Stimulated activated CD4-positive, alpha-beta T cell treated with anti-CD3 and anti-CD28 coated beads, TNF-alpha, amount 100 ng/mL, for 48 hours (primary cell): ENCODE measurements at regions not wholly inside any gene's neighbourhood (a gene's known extent, or its start where the extent isn't known, plus 50 kb on each side); places are given as distances from the start of the nearest gene placed in this dataset.
"Not testable (repeated sequence)": the region's sequence is repeated elsewhere in the genome, so short reads cannot be mapped to it uniquely, and the experiment has no call there.

ENCODE experiments used
- DNase-seq, 3 donors: peaks; one replicate each; pipeline ENCODE4 v3.0.0-alpha.2; 2020; ENCODE audit warnings: low read depth in 3 of 3

DNA sequence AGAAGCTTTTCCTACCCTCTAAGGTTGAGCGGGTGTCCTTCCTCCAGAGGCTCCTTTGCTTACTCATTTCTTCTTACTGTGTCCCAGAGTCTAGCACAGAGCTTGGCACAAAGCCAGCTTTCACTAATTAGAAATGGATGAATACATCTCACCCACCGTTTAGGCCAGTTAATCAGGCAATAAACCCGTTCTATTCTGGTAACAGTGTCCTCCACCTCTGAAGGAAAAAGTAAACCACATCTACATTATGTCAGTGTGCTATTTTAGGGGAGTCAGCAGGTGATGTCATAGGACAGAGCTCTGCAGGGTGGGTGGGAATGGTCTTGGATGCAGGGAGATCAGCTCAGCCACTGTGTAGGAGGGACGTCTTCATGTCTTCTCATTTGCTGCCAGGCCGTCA lies 109.2 kb downstream of the OSTF1 start:
- DNase-seq = no peak

DNA sequence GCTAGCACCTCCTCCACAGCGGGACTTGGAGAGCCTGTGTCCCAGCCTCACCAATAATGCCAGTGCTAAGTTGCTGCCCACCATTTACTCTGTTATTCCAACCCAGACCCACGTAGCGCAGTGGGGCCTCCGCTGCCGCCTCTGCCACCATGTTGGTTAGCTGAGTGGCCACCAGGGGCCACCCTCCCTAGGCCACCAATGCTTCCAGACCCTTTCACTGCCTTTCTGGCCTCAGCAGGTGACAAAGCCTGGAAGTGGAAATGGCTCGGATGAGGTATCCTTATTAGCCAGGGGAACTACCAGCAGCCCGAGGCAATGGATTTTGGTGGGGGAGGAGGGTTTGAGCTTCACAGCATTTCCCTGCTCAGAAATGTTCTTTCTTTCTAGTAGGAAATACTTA lies 110.1 kb downstream of the OSTF1 start:
- no peak for DNase-seq

DNA sequence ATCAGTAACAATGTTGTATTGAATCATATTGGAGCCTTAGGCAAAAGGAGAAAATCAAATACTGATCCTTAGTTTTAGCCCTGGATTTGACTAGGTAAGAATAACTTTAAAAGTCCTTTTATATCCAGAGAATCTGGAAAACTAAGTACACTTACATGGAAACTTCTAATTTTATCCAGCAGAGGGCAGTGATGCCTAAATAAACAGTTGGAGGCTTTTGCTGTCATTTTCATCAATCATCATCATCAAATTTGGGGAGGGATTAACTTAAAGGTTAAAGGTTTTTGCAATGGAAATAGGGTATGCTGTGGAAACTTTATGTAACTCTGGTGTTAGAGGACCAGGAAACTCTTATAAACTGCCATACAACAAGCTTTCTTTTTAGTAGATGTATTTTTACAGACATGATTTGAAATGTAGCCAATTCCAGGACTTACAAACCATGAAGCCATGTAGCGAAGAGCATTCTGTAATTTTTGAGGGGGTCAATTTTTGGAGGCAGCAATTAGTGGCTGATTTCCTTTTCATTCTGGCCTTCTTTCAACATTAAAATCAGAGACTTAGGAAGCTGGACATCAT lies 112.7 kb downstream of the OSTF1 start:
- DNase-seq = peak in 1 of 3 donors; percentile 21

DNA sequence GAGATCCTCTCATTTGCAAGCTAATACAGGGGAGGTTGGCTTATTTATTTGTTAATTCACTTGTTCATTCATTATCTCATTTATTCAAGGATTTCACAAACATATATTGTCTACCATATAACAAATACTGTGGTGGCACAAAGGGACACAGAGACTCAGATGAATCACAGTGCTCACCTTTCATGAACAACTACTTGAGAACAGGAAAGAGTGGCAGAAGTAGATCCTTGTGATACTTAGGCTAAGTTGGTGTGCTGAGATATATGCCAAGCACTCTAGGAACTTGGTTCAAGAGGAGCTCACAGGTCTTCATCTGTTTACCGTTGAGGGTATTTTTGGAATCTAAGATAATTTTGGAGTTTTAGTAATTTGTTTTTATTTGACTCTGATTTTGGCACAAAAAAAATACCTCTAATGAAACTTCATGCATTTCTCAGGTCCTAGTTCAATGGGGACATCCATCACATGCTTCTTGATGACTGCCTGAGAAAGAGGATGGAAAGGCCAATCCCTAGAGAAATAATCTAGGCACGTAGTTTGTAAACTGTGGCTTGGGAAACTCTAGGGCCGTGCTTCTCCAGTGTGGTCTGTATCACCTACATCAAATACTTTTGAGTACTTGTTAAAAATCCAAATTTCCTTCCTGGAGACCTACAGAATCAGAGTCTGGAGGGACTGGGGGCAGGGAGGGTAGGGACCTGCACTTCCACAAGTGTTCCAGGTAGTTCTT lies 113.3 kb downstream of the OSTF1 start:
- DNase-seq = no peak

DNA sequence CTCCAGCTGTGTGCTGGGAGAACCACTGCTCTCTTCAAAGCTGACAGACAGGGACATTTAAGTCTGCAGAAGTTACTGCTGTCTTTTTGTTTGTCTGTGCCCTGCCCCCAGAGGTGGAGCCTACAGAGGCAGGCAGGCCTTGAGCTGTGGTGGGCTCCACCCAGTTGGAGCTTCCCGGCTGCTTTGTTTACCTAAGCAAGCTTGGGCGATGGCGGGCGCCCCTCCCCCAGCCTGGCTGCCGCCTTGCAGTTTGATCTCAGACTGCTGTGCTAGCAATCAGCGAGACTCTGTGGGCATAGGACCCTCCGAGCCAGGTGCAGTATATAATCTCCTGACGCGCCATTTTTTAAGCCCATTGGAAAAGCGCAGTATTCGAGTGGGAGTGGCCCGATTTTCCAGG lies 119.7 kb downstream of the OSTF1 start:
- DNase-seq = not testable (repeated sequence)

DNA sequence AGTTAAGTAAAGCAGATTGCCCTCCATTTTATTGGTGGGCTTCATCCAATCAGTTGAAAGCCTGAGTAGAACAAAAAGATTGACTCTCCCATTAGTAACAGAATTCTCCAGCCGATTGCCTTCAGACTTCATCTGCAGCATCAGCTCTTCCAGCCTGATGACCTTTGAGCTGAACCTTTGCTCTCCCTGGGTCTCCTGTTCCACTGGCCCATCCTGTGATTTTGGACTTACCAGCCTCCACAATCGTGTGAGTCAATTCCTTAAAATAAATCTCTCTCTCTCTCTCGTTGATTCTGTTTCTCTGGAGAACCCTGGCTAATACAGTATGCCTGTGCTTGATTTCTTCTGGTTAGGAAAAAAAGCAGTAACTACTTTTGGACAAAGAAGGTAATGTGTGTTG lies 121.9 kb downstream of the OSTF1 start:
- DNase-seq = no peak

DNA sequence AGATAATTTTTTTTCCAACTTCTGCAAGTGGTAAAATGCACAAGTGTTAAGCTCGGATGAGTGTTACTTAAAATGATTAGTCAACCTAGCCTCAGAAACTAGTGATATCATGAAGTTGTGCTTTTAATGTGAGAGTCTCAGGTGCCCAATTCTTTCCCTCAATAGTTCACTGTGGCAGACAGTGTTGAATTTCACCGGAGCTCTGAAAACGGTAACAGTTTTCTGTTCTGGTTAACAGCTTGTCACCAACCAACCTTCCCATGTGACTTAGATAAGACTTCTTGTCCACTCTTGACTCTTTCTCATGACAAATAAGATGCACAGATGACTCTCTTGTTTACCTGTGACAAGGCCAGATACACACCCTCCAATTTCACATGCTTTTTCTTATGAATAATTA lies 125.5 kb downstream of the OSTF1 start:
- no peak for DNase-seq

DNA sequence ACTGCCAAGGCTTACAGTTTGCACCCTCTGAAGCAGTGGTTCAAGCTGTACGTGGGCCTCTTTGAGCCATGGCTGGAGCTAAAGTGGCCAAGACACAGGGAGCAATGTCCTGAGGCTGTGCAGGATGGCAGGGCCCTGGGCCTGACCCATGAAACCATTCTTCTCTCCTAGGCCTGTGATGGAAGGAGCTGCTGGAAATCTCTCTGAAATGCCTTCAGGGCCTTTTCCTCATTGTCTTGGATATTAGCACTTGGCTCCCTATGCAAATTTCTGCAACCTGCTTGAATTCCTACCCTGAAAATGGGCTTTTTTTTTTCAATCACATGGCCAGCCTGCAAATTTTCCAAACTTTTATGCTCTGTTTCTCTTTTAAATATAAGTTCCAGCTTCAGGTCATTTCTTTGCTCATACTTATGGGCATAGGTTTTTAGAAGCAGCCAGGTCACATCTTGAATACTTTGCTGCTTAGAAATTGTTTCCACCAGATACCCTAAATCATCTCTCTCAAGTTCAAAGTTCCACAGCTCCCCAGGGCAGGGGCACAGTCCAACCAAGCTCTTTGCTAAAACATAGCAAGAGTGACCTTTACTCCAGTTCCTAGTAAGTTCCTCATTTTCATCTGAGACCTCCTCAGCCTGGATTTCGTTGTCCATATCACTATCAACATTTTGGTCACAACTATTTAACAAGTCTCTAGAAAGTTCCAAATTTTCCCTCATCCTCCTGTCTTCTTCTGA lies 138.3 kb downstream of the OSTF1 start:
- no peak for DNase-seq

DNA sequence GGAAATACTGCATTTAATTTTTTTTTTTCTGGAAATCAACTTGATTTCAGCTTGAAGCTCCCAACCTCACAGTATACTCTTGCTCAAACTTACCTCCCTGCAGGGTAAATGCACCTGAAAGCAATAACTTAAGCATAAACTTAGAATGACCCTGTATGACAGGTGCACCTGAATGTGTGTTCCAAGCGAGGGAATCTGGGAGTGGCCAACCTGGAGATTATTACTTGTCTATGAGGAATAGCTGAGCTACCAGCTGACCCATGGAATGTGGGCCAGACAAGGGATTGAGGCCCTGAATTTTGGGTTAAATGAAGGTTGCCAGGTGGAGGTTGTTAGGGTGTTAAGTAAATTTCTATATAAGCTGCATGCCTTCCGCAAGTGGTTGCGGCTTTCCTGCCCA lies 140.6 kb downstream of the OSTF1 start:
- no peak for DNase-seq

DNA sequence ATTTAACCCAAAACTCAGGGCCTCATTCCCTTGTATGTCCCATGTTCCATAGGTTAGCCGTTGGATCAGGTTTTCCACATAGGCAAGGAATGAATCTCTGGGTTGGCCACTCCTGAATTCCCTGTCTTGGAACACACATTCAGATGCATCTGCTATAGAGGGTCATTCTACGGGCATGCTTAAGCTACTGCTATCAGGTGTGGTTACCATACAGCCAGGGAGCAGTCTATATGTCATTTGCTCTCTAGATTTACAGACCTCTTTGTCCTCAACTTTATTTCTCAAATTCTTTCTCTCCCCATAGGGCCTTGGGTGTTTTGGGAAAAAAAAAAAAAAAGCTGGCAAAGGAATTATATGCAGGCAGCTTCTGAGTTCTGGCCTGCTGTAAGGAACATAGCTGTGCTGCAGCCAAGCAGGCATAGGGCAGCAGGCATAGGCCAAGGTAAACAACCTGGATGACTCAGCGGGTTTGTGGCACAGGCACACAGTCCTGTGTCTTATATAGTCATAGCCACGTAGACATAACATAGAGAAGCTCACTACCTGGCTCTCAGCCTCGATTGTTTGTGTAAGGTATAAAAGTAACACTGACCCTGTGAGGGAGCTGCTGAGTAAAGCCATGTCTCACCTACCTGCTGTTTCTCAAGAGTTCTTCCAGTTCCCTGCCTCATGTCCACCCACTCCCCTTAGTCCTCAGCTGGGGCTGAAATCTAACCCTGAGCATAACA lies 141.5 kb downstream of the OSTF1 start:
- no peak for DNase-seq

DNA sequence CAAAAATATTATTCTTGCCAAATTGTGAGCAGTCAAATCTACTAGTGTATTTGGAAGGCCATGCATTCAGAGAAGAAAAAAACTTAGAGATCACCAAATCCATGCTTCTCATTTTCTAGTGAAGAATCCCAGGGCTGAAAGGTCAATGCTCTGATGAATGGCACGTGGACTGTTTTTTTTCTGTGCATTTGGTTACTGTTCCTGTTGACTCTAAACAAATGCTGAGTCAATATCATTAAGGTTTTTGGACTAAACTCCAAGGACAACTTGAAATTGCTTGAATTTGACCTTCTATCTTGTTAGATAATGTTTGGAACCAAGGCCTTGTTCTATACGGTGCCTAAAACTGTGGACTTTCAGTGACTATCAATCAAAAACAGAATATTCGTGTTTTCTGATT lies 142.2 kb downstream of the OSTF1 start:
- DNase-seq = no peak

DNA sequence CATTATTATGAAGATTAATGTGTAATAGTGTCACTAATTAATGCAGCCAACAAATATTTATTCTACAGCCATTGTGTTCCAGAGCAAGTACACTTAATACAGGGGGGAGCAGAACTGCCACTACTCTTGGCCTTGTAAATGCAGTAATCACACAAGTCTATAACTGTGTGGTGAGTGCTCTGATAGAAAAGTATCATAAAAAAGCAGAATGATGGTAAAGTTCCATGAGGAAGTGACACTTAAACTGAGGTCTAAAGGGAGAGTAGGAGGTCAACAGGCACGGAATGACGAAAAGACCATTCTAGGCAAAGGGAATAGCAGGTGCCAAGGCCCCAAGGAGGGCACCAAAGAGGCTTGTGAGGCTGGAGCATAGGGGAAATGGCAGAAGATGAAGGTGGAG lies 142.9 kb downstream of the OSTF1 start:
- no peak for DNase-seq

DNA sequence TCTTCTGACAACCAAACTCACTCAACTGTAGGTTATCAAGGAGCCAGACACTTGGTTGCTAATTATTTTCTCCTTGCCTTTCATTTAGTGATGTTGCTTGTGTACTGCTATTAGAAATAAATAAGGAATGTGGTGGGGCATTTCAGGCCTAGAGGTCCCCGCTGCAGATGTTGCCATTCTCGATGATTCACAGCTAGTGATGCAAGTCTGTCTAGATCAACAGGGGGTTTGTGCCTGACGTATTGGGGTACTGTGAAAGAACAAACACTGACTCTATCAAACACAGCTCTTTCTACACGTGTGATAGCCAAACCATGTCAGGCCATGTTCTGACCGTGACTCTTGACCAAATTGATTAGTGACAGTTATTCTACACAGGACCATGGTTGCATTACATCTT lies 144.7 kb downstream of the OSTF1 start:
- no peak for DNase-seq

DNA sequence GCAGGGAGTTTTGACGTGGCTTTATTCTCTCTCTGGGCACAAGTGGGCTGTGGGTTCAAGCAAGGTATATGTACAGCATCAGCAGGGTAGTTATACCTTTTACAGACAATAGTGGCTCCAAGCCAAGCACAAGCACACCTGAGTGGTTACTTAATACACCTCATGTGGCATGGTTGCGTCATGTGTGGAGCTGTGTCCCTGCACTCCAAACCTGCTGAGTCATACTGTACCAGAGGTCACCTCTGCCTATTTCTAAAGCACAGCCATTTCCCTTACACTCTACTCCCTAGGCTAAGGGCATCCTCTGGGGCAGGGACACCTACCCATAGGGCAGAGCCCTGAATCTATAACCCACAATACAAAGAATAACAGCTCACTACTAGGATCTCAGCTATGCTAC lies 147.3 kb downstream of the OSTF1 start:
- DNase-seq = no peak

DNA sequence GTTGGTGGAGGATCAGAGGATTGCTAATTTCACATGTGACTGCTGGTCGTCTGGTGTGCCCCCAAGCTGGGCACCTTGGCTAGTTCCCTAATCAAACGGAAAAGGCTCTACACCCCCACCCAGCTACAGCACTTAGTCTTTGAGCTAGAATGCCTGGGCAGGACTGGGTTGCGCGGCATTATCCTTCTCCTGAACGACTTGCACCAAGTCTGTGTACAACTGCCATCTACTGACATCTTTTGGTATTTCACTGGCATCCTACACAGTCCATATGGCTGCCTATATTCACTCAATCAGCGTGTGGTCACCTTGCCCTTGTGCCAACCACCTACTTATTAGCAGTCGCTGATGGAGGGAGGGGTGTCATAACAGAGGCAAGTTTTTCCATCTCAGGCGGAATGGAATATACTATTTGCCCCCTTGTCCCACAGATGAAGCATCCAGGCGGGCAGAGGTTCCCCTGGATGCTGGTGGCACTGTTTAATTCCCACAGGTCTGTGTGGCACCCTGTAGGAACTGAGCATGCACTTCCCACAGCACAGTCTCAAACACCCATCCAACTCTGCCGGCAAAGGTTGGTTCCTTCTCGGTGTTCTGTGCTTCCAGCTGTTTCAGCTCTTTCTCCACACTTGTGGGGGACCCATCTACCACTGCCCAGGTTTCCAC lies 150.1 kb downstream of the OSTF1 start:
- peak; percentile 6 to 36 (median 13) for DNase-seq

DNA sequence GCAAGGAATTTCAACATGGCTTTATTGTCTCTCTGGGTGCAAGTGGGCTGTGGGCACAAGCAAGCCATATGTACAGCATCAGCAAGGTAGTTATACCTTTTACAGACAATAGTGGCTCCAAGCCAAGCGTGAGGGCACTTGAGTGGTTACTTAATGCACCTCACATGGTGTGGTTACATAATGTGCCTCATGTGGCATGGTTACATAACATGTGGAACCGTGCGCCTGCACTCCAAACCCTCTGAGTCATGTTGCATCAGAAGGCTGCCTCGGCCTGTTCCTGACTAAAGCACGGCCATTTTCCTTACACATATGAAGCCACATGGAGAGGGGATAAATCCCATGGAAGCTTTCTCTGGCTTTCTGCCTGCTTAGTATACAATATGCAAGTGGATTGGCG lies 150.9 kb downstream of the OSTF1 start:
- DNase-seq = no peak

DNA sequence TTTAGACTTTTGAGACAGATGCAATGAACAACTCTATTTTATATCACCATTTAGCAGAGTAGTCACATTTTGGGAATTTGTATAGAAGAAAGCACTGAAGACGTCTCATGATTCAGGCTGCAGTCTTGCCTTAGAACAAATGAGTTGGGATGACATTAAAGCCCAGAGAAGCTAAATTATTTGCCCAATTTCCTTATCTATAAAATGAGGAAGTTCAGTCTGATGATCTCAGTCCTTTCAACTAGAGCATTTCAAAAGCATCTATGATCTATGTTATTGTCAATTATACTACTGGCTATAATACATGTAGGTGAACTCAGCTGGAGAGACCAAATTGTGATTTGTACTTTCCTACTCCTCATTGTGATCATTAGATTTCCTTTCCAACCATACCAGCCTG lies 154.1 kb downstream of the OSTF1 start:
- DNase-seq = no peak

DNA sequence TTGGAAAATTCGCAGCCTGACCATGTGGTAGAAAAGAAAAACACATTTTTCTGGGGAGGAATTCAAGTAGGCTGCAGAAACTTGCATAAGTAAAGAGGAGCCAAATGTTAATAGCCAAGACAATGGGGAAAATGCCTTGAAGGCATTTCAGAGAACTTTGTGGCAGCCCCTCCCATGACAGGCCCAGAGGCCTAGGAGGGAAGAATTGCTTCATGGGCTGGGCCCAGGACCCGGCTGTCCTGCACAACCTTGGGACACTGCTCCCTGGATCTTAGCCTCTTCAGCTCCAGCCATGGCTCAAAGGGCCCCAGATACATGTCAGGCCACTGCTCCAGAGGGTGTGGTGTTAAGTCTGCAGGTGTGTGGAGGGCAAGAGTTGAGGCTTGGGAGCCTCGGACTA lies 158.6 kb downstream of the OSTF1 start:
- DNase-seq = no peak

DNA sequence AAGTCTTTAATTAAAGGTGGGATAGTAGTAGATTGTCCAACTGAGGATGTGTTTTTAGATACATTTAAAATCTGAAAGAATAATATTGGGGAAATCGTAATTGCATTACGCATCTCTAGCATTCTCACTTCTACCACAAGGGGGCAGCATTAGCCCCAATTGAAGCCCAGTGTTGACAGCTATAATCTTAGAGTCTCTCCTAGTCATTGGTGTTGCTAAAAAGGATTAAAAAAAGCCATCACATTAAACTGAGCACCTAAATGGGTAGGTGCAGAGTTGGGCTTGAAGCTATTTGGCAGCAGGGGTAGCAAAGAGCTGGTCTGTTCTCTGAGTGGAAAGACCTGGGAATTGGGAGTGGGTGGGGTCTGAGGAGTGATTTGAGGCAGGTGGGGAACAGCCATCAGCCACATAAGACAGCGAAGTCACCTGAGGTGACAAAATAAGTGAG lies 177.2 kb downstream of the OSTF1 start:
- DNase-seq = peak; percentile 17 to 40 (median 23)

DNA sequence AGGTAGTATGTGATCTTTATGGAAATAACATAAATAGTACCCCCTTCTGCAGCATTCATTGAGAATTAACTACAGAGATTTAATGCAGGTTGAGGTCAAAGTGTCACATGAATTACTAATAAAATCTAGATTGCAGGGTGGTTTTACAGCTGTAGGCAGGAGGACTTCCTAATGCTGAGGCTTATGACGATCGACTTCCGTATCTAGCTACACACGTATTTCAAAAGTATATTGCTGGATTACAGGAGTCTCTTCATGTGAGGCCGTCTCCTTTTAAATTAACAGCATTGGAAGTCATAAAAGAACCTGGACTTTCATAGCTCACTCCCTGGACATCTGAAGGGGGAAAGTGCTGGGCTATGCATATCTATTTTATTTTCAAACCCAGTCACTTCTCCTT lies 180.9 kb downstream of the OSTF1 start:
- no peak for DNase-seq

DNA sequence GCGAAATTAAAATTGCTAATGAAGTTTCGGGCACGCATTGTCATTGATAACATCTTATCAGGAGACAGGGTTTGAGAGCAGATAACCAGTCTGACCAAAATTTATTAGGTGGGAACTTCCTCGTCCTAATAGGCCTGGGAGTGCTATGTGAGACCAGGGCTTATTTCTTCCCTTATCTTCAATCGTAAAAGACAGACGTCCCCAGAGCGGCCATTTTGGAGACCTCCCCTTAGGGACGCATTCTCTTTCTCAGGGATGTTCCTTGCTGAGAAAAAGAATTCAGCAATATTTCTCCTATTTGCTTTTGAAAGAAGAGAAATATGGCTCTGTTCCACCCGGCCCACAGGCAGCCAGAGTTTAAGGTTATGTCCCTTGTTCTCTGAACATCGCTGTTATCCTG lies 184.7 kb downstream of the OSTF1 start:
- not testable (repeated sequence) for DNase-seq

DNA sequence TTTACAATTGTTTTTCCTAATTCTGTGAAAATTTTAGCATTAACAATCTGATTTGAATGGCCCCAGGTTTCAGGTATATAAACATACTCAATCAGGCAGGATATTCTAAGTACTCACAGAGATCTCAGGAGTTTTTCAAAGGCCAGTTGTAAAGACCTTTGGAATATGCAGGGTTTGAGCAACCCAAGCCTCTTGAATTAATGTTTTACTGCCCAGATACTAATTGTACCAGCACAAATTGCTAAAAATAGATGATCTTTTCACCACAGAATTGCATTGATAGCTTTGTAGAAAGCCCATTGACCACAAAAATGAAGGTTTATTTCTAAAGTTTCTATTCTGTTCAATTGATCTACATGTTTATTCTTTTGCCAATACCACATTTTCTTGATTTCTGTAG lies 186.5 kb downstream of the OSTF1 start:
- DNase-seq = no peak
